GM12875 (cell line): ENCODE measurements at regions not wholly inside any gene's neighbourhood (a gene's known extent, or its start where the extent isn't known, plus 50 kb on each side); places are given as distances from the start of the nearest gene placed in this dataset.
"Not testable (repeated sequence)": the region's sequence is repeated elsewhere in the genome, so short reads cannot be mapped to it uniquely, and the experiment has no call there.

Source experiments
- H3K4me3 ChIP-seq: one replicate; pipeline ENCODE4 v1.5.1; 2011; ENCODE audit warnings: low read depth, low read length, control low read depth
- TF ChIP-seq, protein P1 (sequence below): IDR thresholded peaks from 2 replicates; pipeline ENCODE4 v1.5.1; 2011; ENCODE audit warnings: low read depth, mild to moderate bottlenecking, control low read depth, inconsistent platforms, low read length, moderate library complexity, borderline replicate concordance; ENCODE audit not compliant: insufficient read depth

DNA sequence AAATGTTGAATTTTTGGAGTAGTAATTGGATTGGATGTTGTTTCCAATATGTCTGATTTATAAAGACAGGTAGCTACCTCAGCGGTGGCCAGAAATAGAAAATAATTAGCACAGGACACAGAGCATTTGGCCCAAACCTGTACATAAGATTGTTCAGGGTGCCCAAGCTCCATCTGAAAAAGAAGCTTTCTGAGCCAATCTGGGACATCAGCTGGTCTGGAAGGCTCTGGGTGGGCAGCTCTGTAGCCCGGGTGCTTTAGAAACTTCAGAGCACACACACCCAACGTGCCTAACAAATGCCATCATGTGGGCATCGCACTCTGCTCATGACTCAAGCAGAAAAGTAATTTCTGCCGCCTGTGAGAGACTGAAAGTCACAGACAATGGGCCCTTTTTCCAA is 460.7 kb downstream of the ICE1 start:
- TF ChIP-seq, protein P1, sequence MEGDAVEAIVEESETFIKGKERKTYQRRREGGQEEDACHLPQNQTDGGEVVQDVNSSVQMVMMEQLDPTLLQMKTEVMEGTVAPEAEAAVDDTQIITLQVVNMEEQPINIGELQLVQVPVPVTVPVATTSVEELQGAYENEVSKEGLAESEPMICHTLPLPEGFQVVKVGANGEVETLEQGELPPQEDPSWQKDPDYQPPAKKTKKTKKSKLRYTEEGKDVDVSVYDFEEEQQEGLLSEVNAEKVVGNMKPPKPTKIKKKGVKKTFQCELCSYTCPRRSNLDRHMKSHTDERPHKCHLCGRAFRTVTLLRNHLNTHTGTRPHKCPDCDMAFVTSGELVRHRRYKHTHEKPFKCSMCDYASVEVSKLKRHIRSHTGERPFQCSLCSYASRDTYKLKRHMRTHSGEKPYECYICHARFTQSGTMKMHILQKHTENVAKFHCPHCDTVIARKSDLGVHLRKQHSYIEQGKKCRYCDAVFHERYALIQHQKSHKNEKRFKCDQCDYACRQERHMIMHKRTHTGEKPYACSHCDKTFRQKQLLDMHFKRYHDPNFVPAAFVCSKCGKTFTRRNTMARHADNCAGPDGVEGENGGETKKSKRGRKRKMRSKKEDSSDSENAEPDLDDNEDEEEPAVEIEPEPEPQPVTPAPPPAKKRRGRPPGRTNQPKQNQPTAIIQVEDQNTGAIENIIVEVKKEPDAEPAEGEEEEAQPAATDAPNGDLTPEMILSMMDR, result no peak
- no peak overlapping the region for H3K4me3 ChIP-seq

DNA sequence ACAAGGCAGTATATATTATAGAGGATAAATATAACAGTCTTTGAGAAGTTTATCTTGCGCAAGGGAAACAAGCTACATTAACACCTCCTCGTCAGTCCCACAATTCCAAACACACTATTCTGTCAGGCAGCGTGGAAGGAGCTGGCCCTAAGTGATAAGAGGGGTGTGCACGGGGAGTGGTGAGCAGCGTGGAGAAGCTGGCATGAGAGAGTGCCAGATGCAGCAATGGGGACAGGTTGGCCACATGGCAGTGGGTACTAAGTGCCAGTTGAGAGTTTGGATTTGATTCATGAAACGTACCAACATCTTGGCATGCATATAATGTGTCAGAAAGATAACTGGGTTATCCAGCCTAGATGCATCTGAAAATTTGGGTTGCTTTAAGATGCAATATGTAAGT is 460.2 kb downstream of the ICE1 start:
- TF ChIP-seq, protein P1, result no peak
- no peak overlapping the region for H3K4me3 ChIP-seq

DNA sequence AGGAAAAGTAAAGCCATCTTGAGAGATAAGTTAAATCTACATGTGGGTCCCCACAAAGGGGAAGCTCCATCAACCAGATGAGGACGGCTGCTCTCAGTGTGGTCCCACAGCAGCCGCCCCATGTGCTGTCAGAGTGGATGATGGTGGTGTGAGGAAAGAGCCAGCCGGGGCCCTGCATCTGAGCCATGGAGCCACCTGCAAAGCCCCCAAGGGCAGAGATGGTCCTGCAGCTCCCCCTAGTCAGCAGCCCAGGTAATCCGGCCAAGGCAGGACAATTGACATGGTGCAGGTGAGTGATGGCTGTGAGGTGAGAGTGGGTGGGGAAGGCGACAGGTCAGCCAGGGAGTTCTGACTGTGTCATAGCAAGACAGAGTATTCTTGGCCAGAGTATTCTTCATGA is 458.8 kb downstream of the ICE1 start:
- no peak overlapping the region for H3K4me3 ChIP-seq
- TF ChIP-seq, protein P1, result peak; percentile 37; the same call in 1 of the 2 replicates

- TF ChIP-seq, protein P1, result no peak
- no peak overlapping the region for H3K4me3 ChIP-seq
Observed at GRCh38 chr5:5880077-5880763, 457.7 kb downstream of the ICE1 start.

GRCh38 chr5:5857396-5857795 is 434.9 kb downstream of the ICE1 start:
- TF ChIP-seq, protein P1, result no peak

GRCh38 chr5:5854087-5854486 is 431.6 kb downstream of the ICE1 start:
- TF ChIP-seq, protein P1, result no peak
- no peak overlapping the region for H3K4me3 ChIP-seq

More at GRCh38 chr5:5857396-5857795, 434.9 kb downstream of the ICE1 start:
- no peak overlapping the region for H3K4me3 ChIP-seq

- TF ChIP-seq, protein P1, result no peak
- H3K4me3 ChIP-seq, result no peak overlapping the region
Observed at GRCh38 chr5:5838493-5838892, 416.0 kb downstream of the ICE1 start.

GRCh38 chr5:5831622-5832021 is 409.1 kb downstream of the ICE1 start:
- H3K4me3 ChIP-seq, result not testable (repeated sequence)
